ENCODE measurements at regions not wholly inside any gene's neighbourhood (a gene's known extent, or its start where the extent isn't known, plus 50 kb on each side); places are given as distances from the start of the nearest gene placed in this dataset.

DNA sequence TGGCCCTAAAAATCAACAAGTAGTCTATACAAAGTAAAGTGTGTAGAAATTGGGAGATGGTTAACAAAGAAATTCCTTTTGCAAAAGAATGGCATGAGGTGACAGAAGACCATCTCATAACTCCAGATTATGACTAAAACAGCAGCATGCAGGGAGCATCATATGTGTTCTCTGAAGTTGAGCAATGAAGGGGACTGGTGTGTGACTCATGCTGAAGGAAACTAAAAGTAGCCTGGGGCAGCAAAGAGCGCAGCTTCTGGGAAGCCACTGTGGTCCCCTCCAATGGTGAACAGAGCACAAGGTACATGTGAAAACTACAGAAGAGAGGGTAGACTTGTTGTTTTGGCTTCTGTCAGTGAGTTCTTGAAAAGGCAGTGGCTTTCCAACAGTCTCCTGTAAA is 133.4 kb downstream of the MACC1 start:
- Histone ChIP-seq H3F3A (ENCODE audit: low read depth) (no peaks in the 10 kb centered on the region), H3K9ac (no peak overlapping the region), H3K9me3 (ENCODE audit: low read depth) (no peaks in the 10 kb centered on the region), H2AFZ (replicated peaks) (no peak overlapping the region), H3K4me2 (no peak overlapping the region), H3K36me3 (no peaks in the 10 kb centered on the region), H3K79me2 (ENCODE audit: low read depth) (no peaks in the 10 kb centered on the region), H3K27ac (no peak overlapping the region), H3K4me3 (no peak overlapping the region), H3K4me1 (no peaks in the 10 kb centered on the region), H3K27me3 (no peaks in the 10 kb centered on the region), H4K20me1 (ENCODE audit: low read depth) (no peaks in the 10 kb centered on the region)
- no peaks in the 10 kb centered on the region for H3K36me3 Mint-ChIP-seq
- H3K4me3 Mint-ChIP-seq: no peak overlapping the region
- TF ChIP-seq, protein P1, sequence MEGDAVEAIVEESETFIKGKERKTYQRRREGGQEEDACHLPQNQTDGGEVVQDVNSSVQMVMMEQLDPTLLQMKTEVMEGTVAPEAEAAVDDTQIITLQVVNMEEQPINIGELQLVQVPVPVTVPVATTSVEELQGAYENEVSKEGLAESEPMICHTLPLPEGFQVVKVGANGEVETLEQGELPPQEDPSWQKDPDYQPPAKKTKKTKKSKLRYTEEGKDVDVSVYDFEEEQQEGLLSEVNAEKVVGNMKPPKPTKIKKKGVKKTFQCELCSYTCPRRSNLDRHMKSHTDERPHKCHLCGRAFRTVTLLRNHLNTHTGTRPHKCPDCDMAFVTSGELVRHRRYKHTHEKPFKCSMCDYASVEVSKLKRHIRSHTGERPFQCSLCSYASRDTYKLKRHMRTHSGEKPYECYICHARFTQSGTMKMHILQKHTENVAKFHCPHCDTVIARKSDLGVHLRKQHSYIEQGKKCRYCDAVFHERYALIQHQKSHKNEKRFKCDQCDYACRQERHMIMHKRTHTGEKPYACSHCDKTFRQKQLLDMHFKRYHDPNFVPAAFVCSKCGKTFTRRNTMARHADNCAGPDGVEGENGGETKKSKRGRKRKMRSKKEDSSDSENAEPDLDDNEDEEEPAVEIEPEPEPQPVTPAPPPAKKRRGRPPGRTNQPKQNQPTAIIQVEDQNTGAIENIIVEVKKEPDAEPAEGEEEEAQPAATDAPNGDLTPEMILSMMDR (IDR thresholded peaks at IDR 0.05): no peak
- TF ChIP-seq EZH2phosphoT487 (IDR thresholded peaks at IDR 0.05) (no peak), EZH2 (IDR thresholded peaks at IDR 0.05) (no peak)
- no peak for DNase-seq (ENCODE audit: low spot score)
- H3K4me1 Mint-ChIP-seq: no peaks in the 10 kb centered on the region
- no peak overlapping the region for H3K27ac Mint-ChIP-seq
- H3K9me3 Mint-ChIP-seq: no peaks in the 10 kb centered on the region
- H3K27me3 Mint-ChIP-seq (ENCODE audit: insufficient read depth, low read depth): no peaks in the 10 kb centered on the region

DNA sequence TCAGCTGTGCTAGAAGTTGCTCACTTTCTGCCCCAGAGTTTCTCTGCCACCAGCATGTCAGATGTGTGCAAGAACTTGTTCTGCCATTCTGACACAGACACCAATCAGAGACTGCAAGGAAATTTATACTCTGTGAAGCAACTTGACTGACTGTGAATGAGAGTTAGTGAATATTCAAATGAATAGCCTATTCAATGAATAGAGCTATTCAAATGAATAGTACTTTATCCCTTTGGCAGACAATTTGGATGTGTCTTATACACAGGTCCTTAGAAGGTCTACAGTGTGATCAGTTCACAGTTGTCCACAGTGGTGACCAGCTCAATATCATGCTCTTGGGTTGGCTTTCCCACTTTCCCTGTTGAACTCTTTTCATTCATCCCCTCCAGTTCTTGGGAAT is 138.1 kb downstream of the MACC1 start:
- TF ChIP-seq, protein P1 (IDR thresholded peaks at IDR 0.05): no peak
- no peak for TF ChIP-seq EZH2phosphoT487 (IDR thresholded peaks at IDR 0.05)
- TF ChIP-seq EZH2 (IDR thresholded peaks at IDR 0.05): no peak
- Histone ChIP-seq H3K27me3 (no peaks in the 10 kb centered on the region), H4K20me1 (ENCODE audit: low read depth) (no peaks in the 10 kb centered on the region), H3K27ac (no peak overlapping the region), H3K79me2 (ENCODE audit: low read depth) (no peaks in the 10 kb centered on the region), H3F3A (ENCODE audit: low read depth) (no peaks in the 10 kb centered on the region), H3K4me2 (no peak overlapping the region), H3K4me1 (no peaks in the 10 kb centered on the region), H3K9ac (no peak overlapping the region), H3K9me3 (ENCODE audit: low read depth) (no peaks in the 10 kb centered on the region), H3K36me3 (no peaks in the 10 kb centered on the region), H2AFZ (replicated peaks) (peak overlapping the region; percentile 12), H3K4me3 (no peak overlapping the region)
- H3K9me3 Mint-ChIP-seq: peaks cover under 1% of the 10 kb centered on the region
- no peaks in the 10 kb centered on the region for H3K36me3 Mint-ChIP-seq
- H3K4me1 Mint-ChIP-seq: peaks cover 8% of the 10 kb centered on the region
- no peak for DNase-seq (ENCODE audit: low spot score)
- H3K27ac Mint-ChIP-seq: no peak overlapping the region
- peaks cover 2% of the 10 kb centered on the region for H3K27me3 Mint-ChIP-seq (ENCODE audit: insufficient read depth, low read depth)
- H3K4me3 Mint-ChIP-seq: no peak overlapping the region

DNA sequence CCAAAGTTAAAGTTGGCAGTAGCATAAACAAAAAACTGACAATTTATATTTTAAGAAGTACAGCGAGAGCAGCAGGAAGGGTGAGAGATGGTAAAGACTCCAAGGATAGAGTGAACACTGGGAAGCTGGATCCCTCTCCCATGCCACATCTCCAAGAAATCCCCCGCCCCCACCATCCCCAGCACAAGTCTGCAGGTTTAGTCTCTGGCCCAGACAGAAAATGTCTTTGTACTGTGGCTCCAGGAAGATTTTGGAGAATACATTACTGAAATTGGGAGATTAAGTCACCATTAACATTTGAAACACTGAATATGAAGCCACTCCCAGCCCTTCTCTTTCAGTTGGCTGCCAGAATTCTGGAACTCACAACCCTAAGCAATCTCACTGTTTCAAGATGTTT is 140.3 kb downstream of the MACC1 start:
- Mint-ChIP-seq H3K27ac (no peak overlapping the region), H3K27me3 (ENCODE audit: insufficient read depth, low read depth) (peaks cover 2% of the 10 kb centered on the region)
- H3K9me3 ChIP-seq (ENCODE audit: low read depth): no peaks in the 10 kb centered on the region

More for the DNA sequence above, 140.3 kb downstream of the MACC1 start:
- no peak overlapping the region for H3K9ac ChIP-seq
- H3K4me2 ChIP-seq: no peak overlapping the region
- no peak overlapping the region for H3K27ac ChIP-seq
- H3K4me1 ChIP-seq: no peaks in the 10 kb centered on the region
- H3K4me3 ChIP-seq: no peak overlapping the region
- no peaks in the 10 kb centered on the region for H3F3A ChIP-seq (ENCODE audit: low read depth)
- Mint-ChIP-seq H3K36me3 (no peaks in the 10 kb centered on the region), H3K4me1 (peaks cover 8% of the 10 kb centered on the region), H3K9me3 (peaks cover 2% of the 10 kb centered on the region), H3K4me3 (no peak overlapping the region)
- H3K36me3 ChIP-seq: no peaks in the 10 kb centered on the region
- no peaks in the 10 kb centered on the region for H4K20me1 ChIP-seq (ENCODE audit: low read depth)
- H3K27me3 ChIP-seq: no peaks in the 10 kb centered on the region
- TF ChIP-seq, protein P1 (IDR thresholded peaks at IDR 0.05): no peak
- TF ChIP-seq EZH2phosphoT487 (IDR thresholded peaks at IDR 0.05): no peak
- TF ChIP-seq EZH2 (IDR thresholded peaks at IDR 0.05): no peak
- H3K79me2 ChIP-seq (ENCODE audit: low read depth): no peaks in the 10 kb centered on the region
- no peak for DNase-seq (ENCODE audit: low spot score)
- no peak overlapping the region for H2AFZ ChIP-seq (replicated peaks)
